Activated T-helper 1 cell treated with anti-CD3 and anti-CD28 coated beads, Interleukin-12 subunit alpha, Interleukin-12 subunit beta, Interleukin-2, Interleukin-4 antibody, amounts not matched to agents 30 ng/mL and 10 ng/mL and 1 ng/mL, durations not matched to agents 14 hours and 24 hours and 36 hours (primary cell): ENCODE measurements at regions not wholly inside any gene's neighbourhood (a gene's known extent, or its start where the extent isn't known, plus 50 kb on each side); places are given as distances from the start of the nearest gene placed in this dataset.

Source experiments
- DNase-seq: peaks from one replicate; pipeline ENCODE4 v3.0.0; 2021; ENCODE audit warnings: low spot score
- H3K27ac Mint-ChIP-seq: one replicate; pipeline ENCODE4 v1.8.0; 2021; ENCODE audit warnings: mild to moderate bottlenecking, mixed read lengths
- H3K27me3 Mint-ChIP-seq: one replicate; pipeline ENCODE4 v1.8.0; 2022; ENCODE audit warnings: mild to moderate bottlenecking, moderate library complexity, mixed read lengths; ENCODE audit not compliant: insufficient read depth
- H3K36me3 Mint-ChIP-seq: one replicate; pipeline ENCODE4 v1.8.0; 2021; ENCODE audit warnings: low read depth, mixed read lengths
- H3K4me1 Mint-ChIP-seq: one replicate; pipeline ENCODE4 v1.8.0; 2021; ENCODE audit warnings: low read depth, mixed read lengths
- H3K4me3 Mint-ChIP-seq: one replicate; pipeline ENCODE4 v1.8.0; 2021; ENCODE audit warnings: mild to moderate bottlenecking, moderate library complexity, mixed read lengths
- H3K9me3 Mint-ChIP-seq: one replicate; pipeline ENCODE4 v1.8.0; 2021; ENCODE audit warnings: mixed read lengths
- intact Hi-C: fragments of 100-400 bp; cut with micrococcal nuclease; formaldehyde crosslinking; loops from one replicate; pipeline ENCODE4 v1.15.1; 2024

DNA sequence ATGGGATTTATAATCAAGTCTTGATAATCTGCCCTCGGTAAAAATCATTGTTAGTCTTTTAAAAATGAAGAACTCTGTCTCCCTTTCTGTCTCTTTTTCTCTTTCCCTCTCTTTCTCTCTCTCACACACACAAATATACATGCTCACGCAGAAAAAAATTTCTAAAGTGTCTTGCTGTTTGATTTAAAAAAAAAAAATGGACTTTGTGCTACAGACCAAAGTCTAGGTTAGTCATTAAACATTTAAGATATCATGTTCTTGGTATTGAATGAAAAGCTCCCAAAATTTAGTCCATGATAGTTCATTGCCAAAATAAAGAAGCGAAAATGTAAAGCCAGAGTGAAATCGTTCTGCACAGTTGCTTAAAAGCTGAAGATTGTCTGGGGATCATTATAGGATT lies 665.8 kb downstream of the SORCS1 start:
- intact Hi-C loops = no loop called here
- H3K27ac Mint-ChIP-seq = no peak overlapping the region
- DNase-seq = no peak
- H3K27me3 Mint-ChIP-seq = no peaks in the 10 kb centered on the region
- peaks cover 3% of the 10 kb centered on the region for H3K9me3 Mint-ChIP-seq
- no peaks in the 10 kb centered on the region for H3K4me1 Mint-ChIP-seq
- H3K36me3 Mint-ChIP-seq = no peaks in the 10 kb centered on the region
- H3K4me3 Mint-ChIP-seq = no peak overlapping the region

DNA sequence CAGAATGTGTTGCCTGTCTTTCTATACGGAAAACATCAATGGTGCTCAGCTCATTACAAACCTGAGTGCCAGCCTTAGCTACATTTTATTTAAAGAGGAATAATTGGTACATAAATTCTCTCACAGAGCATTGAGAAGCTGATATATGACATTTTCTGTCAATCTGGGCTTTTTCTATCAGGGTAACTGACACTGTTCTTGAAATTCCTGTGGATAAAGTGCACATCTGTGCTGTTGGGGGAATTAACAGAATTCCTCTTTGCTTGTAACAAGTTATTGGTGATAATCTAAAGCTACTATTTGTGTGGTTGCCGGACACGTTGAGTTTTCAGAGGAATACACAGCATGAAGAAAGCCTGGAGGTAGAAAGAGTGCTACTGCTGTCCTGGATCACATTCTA lies 668.6 kb downstream of the SORCS1 start:
- Mint-ChIP-seq H3K9me3 (peaks cover 3% of the 10 kb centered on the region), H3K36me3 (no peaks in the 10 kb centered on the region), H3K27ac (no peak overlapping the region), H3K27me3 (no peaks in the 10 kb centered on the region), H3K4me1 (no peaks in the 10 kb centered on the region), H3K4me3 (no peak overlapping the region)
- intact Hi-C loops = no loop called here
- no peak for DNase-seq

DNA sequence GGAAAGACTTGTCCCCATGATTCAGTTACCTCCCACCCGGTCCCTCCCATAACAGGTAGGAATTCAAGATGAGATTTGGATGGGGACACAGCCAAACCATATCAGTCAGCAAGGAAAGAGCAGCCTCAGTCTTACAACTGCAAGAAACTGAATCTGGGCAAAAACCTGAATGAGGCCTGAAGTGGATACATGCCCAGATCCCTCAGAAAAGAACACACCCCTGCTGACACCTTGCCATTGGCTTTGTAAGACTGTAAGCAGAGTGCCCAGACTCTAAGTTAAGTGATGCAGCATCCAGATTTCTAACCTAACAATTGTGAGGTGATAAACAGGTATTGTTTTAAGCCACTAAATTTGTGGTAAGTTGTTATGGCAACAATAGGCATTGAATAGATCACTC lies 670.8 kb downstream of the SORCS1 start:
- no peaks in the 10 kb centered on the region for H3K36me3 Mint-ChIP-seq
- no peak overlapping the region for H3K4me3 Mint-ChIP-seq
- H3K4me1 Mint-ChIP-seq = no peaks in the 10 kb centered on the region
- no peaks in the 10 kb centered on the region for H3K27me3 Mint-ChIP-seq
- H3K27ac Mint-ChIP-seq = no peak overlapping the region
- intact Hi-C loops = no loop called here
- H3K9me3 Mint-ChIP-seq = peaks cover 3% of the 10 kb centered on the region
- DNase-seq = no peak

DNA sequence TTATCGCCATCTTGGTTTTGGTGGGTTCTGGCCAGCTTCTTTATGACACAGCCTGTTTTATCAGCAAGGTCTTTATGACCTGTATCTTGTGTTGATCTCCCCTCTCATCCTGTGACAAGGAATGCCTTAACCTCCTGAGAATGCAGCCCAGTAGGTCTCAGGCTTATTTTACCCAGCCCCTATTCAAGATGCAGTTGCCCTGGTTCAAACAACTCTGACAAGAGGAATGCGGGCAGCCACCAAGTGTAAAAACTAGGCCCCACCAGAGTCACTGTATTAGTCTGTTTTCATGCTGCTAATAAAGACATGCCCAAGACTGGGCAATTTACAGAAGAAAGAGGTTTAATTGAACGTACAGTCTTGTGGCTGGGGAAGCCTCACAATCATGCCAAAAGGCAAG lies 671.3 kb downstream of the SORCS1 start:
- Mint-ChIP-seq H3K36me3 (no peaks in the 10 kb centered on the region), H3K27ac (no peak overlapping the region), H3K4me1 (no peaks in the 10 kb centered on the region), H3K27me3 (no peaks in the 10 kb centered on the region), H3K9me3 (peaks cover 3% of the 10 kb centered on the region), H3K4me3 (no peak overlapping the region)
- DNase-seq = no peak
- intact Hi-C loops = no loop called here

DNA sequence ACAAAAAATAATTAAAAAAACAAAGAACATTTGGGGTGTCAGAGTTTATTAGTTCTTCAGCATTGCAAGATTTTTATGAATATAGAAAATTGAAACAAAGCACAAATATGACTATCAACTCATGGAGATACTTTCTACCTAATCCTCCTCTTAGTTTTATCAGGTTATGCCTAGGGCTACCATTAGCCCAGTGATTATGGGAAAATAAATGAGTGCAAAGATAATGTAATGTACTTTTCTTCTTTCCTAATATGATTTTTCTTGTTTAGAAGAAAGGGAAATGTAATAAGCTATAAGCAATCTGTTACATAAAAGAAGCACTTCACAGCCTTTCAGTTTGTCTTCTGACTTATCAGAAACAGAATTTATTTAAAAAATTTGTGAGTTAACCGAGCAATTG lies 676.8 kb downstream of the SORCS1 start:
- H3K27me3 Mint-ChIP-seq = no peaks in the 10 kb centered on the region
- no peaks in the 10 kb centered on the region for H3K36me3 Mint-ChIP-seq
- no peak for DNase-seq
- H3K4me3 Mint-ChIP-seq = no peak overlapping the region
- peaks cover 4% of the 10 kb centered on the region for H3K9me3 Mint-ChIP-seq
- H3K4me1 Mint-ChIP-seq = no peaks in the 10 kb centered on the region
- no peak overlapping the region for H3K27ac Mint-ChIP-seq
- intact Hi-C loops = no loop called here

DNA sequence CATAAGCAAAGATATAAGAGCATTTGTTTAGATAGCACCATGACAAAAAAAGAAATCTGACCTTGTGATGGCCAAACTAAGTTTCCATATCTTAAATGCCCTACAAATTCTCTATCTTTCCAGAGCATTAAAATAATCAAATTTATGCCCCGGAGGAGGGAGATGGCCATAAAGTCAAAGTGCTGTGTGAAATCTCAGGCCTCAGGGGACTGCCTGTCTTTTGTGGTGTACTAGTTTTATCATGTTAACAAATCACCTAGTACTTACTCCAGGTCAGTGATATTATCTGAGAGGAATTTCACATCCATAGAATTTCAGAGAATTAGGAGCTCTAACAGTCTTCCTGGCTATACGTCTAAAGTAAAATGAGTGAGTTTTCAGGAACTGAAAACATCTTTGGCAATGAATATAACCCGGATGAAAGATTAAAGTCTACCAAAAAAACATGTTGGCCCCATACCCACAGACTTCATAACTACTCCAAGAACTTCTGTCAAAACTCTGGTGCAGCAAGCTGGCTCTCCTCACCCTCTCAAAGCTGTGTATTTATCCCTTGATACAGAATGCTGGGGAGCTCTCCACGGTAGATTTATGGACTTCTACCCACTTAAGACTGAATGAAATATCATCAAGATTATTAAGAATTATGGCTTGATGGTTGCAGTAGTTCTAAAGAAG lies 682.8 kb downstream of the SORCS1 start:
- H3K27me3 Mint-ChIP-seq = no peaks in the 10 kb centered on the region
- DNase-seq = no peak
- H3K4me3 Mint-ChIP-seq = no peak overlapping the region
- intact Hi-C loops = no loop called here
- H3K36me3 Mint-ChIP-seq = no peaks in the 10 kb centered on the region
- peaks cover 7% of the 10 kb centered on the region for H3K9me3 Mint-ChIP-seq
- no peak overlapping the region for H3K27ac Mint-ChIP-seq
- no peaks in the 10 kb centered on the region for H3K4me1 Mint-ChIP-seq

DNA sequence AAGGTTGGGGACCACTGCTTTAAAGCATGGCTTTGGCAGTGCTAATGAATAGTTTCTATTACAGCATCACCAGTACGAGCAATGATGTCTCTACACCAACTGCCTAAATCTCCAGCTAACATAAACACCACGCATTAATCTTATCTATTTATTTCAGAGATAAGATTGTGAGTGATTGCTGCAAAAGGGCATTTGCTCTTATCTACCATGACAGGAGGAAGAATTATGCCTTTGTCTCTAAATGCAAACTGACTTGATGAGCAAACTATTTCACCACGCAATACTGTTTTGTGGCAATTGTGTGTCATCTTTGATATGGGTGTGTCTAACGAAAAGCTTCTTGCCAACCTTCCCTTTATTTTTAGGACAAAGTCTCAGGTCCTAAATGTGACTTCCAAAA lies 684.9 kb downstream of the SORCS1 start:
- Mint-ChIP-seq H3K4me1 (no peaks in the 10 kb centered on the region), H3K9me3 (peaks cover 3% of the 10 kb centered on the region), H3K27ac (no peak overlapping the region), H3K36me3 (no peaks in the 10 kb centered on the region), H3K27me3 (no peaks in the 10 kb centered on the region), H3K4me3 (no peak overlapping the region)
- DNase-seq = no peak
- intact Hi-C loops = no loop called here

DNA sequence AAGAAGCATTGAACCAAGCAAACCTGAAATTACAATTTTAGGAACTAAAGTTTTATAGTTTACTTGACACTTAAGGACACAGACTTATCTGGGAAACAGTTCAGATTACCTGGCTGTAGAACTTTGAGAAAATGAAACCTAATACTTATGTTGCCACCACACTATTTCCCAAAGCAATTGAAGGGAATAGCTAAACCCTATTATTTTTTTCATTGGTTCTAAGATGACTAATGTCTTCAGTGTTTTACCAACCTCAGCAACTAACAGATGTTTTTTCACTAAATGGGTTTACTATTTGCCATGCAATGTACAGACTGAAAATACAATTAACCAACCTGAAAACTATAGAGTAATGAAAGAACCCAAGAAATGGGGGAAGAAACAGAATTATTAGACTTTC lies 689.6 kb downstream of the SORCS1 start:
- H3K9me3 Mint-ChIP-seq = peaks cover 5% of the 10 kb centered on the region

DNA sequence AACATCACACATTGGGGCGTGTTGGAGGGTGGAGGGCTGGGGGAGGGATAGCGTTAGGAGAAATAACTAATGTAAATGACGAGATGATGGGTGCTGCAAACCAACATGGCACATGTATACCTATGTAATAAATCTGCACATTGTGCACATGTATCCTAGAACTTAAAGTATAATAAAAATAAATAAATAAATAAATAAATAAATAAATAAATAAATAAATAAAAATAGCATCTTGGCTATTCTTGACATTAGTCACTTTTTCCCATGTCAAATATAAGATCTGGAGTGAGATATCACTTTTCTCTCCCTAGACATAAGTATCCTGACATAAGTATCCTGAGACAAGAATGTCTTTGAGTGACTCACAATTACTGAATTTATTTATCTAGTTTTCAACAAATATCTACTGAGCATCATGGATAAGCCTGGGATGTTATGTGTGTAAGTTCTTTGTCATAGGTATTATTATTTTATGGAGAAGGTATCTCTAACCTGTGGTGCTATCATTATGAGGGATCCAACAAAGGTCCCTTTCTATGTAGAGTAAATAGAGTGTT lies 691.3 kb downstream of the SORCS1 start:
- Mint-ChIP-seq H3K27ac (no peak overlapping the region), H3K4me1 (no peaks in the 10 kb centered on the region), H3K36me3 (no peaks in the 10 kb centered on the region), H3K27me3 (no peaks in the 10 kb centered on the region), H3K9me3 (peaks cover 14% of the 10 kb centered on the region), H3K4me3 (no peak overlapping the region)
- DNase-seq = no peak
- intact Hi-C loops = no loop called here

More for the DNA sequence above, 689.6 kb downstream of the SORCS1 start:
- no peak for DNase-seq
- H3K4me3 Mint-ChIP-seq = no peak overlapping the region
- no peak overlapping the region for H3K27ac Mint-ChIP-seq
- intact Hi-C loops = no loop called here
- no peaks in the 10 kb centered on the region for H3K27me3 Mint-ChIP-seq
- H3K36me3 Mint-ChIP-seq = no peaks in the 10 kb centered on the region
- no peaks in the 10 kb centered on the region for H3K4me1 Mint-ChIP-seq

DNA sequence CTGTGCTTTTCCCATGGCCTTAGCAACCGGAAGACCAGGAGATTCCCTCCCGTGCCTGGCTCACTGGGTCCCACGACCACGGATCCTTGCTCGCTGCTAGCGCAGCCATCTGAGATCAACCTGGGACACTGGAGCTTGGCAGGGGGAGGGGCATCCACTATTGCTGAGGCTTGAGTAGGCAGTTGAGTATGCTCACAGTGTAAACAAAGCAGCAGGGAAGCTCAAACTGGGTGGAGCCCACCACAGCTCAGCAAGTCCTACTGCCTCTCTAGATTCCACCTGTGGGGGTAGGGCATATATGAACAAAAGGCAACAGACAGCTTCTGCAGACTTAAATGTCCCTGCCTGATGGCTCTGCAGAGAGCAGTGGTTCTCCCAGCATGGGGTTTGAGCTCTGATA lies 697.0 kb downstream of the SORCS1 start:
- intact Hi-C loops = no loop called here
- DNase-seq = no peak
- H3K9me3 Mint-ChIP-seq = peaks cover 37% of the 10 kb centered on the region
- no peaks in the 10 kb centered on the region for H3K36me3 Mint-ChIP-seq
- H3K4me1 Mint-ChIP-seq = no peaks in the 10 kb centered on the region
- H3K4me3 Mint-ChIP-seq = no peak overlapping the region
- H3K27ac Mint-ChIP-seq = no peak overlapping the region
- no peaks in the 10 kb centered on the region for H3K27me3 Mint-ChIP-seq

DNA sequence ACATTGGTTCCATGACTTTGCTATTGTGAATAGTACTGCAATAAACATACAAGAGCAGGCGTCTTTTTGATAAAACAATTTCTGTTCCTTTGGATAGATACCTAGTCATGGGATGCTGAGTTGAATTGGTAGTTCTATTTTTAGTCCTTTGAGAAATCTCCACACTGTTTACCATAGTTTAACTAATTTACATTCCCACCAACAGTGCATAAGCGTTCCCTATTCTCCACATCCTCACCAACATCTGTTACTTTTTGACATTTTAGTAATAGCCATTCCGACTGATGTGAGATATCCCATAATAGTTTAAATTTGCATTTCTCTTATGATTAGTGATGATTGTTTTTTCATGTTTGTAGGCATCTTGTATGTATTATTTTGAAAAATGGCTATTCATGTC lies 707.0 kb downstream of the SORCS1 start:
- intact Hi-C loops = no loop called here
- Mint-ChIP-seq H3K4me3 (no peak overlapping the region), H3K36me3 (no peaks in the 10 kb centered on the region), H3K27ac (no peak overlapping the region), H3K9me3 (peaks cover 12% of the 10 kb centered on the region), H3K4me1 (no peaks in the 10 kb centered on the region), H3K27me3 (no peaks in the 10 kb centered on the region)
- DNase-seq = no peak

DNA sequence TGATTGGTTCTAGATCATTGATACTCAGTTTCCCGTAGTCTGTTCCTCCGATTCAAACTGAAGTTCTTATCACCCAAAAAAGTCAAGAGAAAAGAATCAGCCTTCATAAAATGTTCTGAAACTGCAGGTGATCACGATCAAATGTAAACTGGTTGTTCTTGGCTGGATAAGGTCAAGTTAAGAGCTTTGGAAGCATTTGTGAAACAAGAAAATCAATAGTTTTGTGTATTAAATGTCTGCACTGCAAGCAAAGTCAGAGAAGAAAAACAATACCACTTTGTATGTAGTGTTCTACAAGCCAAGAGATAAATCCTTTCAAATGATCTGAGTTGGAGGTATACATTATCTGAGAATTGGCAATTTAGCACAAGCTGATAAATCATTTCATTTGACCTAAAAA lies 710.3 kb downstream of the SORCS1 start:
- no peak overlapping the region for H3K27ac Mint-ChIP-seq
- H3K36me3 Mint-ChIP-seq = no peaks in the 10 kb centered on the region
- H3K27me3 Mint-ChIP-seq = no peaks in the 10 kb centered on the region
- no peaks in the 10 kb centered on the region for H3K4me1 Mint-ChIP-seq
- H3K9me3 Mint-ChIP-seq = no peaks in the 10 kb centered on the region
- H3K4me3 Mint-ChIP-seq = no peak overlapping the region
- intact Hi-C loops = no loop called here
- DNase-seq = no peak

DNA sequence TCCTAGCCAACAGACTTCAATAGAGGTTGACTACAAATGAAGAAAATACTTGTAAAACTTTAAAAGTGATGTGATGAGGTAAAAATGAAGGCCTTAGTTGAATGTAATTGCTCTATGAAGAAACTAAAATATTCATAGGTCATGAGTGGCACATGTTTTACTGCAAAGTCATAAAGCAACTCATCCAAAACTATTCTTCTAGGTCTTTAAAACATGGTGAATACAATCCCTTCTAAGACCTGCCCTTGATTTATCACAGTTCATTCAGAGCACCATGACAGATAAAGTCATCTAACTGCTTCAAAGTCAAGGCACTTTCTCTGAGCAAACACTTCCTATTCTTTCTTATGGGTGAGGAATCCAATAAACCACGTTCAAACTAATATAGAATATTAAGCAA lies 713.5 kb downstream of the SORCS1 start:
- no peaks in the 10 kb centered on the region for H3K4me1 Mint-ChIP-seq
- H3K4me3 Mint-ChIP-seq = no peak overlapping the region
- H3K9me3 Mint-ChIP-seq = peaks cover 7% of the 10 kb centered on the region
- no peaks in the 10 kb centered on the region for H3K27me3 Mint-ChIP-seq
- no peak for DNase-seq
- intact Hi-C loops = no loop called here
- no peak overlapping the region for H3K27ac Mint-ChIP-seq
- H3K36me3 Mint-ChIP-seq = no peaks in the 10 kb centered on the region

DNA sequence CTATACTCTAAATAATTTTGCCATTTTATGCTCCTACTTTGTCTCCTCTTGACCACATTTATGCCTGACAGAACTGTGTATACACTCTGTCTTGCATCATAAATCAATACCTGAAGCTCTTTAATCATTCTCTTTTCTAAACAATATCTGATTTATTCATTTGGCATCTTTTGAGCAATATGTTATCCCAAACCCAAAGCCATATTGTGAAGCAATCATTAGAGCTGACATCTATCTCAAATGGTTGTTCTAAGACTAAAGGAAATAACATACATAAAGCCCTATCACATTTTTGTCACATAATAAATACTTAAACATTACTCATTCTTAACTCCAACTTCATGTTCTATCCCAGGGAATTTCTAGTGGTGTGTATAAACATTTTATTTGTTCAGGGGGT lies 717.6 kb downstream of the SORCS1 start:
- no peak for DNase-seq
- H3K9me3 Mint-ChIP-seq = peaks cover 8% of the 10 kb centered on the region
- H3K27ac Mint-ChIP-seq = no peak overlapping the region
- H3K36me3 Mint-ChIP-seq = no peaks in the 10 kb centered on the region
- H3K27me3 Mint-ChIP-seq = no peaks in the 10 kb centered on the region
- no peak overlapping the region for H3K4me3 Mint-ChIP-seq
- intact Hi-C loops = no loop called here
- H3K4me1 Mint-ChIP-seq = no peaks in the 10 kb centered on the region
